GM19324 (cell line): ENCODE measurements at regions not wholly inside any gene's neighbourhood (a gene's known extent, or its start where the extent isn't known, plus 50 kb on each side); places are given as distances from the start of the nearest gene placed in this dataset.

Source experiments
- ATAC-seq: cut with Tn5 transposase; IDR thresholded peaks from one replicate; pipeline ENCODE4 v1.9.1; 2021; ENCODE audit warnings: mild to moderate bottlenecking, moderate library complexity; ENCODE audit not compliant: unreplicated experiment, low FRiP score

- no peak for ATAC-seq
Measured at GRCh38 chr5:4158750-4159447, 563.3 kb downstream of the IRX1 start.

GRCh38 chr5:4159681-4160080 is 564.0 kb downstream of the IRX1 start:
- ATAC-seq = no peak

GRCh38 chr5:4164167-4164566 is 568.5 kb downstream of the IRX1 start:
- no peak for ATAC-seq

GRCh38 chr5:4180703-4181102 is 585.1 kb downstream of the IRX1 start:
- no peak for ATAC-seq

- ATAC-seq = no peak
Measured at GRCh38 chr5:4182144-4182543, 586.5 kb downstream of the IRX1 start.

GRCh38 chr5:4185127-4185526 is 589.5 kb downstream of the IRX1 start:
- ATAC-seq = no peak

- ATAC-seq = no peak
Measured at GRCh38 chr5:4188704-4189103, 593.1 kb downstream of the IRX1 start.

GRCh38 chr5:4189317-4189716 is 593.7 kb downstream of the IRX1 start:
- no peak for ATAC-seq

- ATAC-seq = no peak
Measured at GRCh38 chr5:4191041-4191440, 595.4 kb downstream of the IRX1 start.

GRCh38 chr5:4191703-4192102 is 596.1 kb downstream of the IRX1 start:
- ATAC-seq = no peak

- no peak for ATAC-seq
Measured at GRCh38 chr5:4192111-4192510, 596.5 kb downstream of the IRX1 start.

GRCh38 chr5:4196744-4197143 is 601.1 kb downstream of the IRX1 start:
- no peak for ATAC-seq

- ATAC-seq = no peak
Measured at GRCh38 chr5:4197151-4197550, 601.5 kb downstream of the IRX1 start.

GRCh38 chr5:4198461-4198860 is 602.8 kb downstream of the IRX1 start:
- ATAC-seq = no peak

GRCh38 chr5:4199049-4199841 is 603.6 kb downstream of the IRX1 start:
- no peak for ATAC-seq

GRCh38 chr5:4203146-4203545 is 607.5 kb downstream of the IRX1 start:
- ATAC-seq = no peak

GRCh38 chr5:4204276-4205141 is 608.9 kb downstream of the IRX1 start:
- ATAC-seq = no peak

GRCh38 chr5:4205398-4205797 is 609.8 kb downstream of the IRX1 start:
- ATAC-seq = no peak

- no peak for ATAC-seq
Measured at GRCh38 chr5:4206127-4206526, 610.5 kb downstream of the IRX1 start.

GRCh38 chr5:4207486-4207885 is 611.9 kb downstream of the IRX1 start:
- ATAC-seq = no peak

GRCh38 chr5:4208537-4208936 is 612.9 kb downstream of the IRX1 start:
- no peak for ATAC-seq
